Stimulated activated CD8-positive, alpha-beta memory T cell treated with anti-CD3 and anti-CD28 coated beads, Interleukin-12 subunit alpha, Interleukin-12 subunit beta, amount 100 ng/mL, for 4 hours (primary cell): ENCODE measurements at regions not wholly inside any gene's neighbourhood (a gene's known extent, or its start where the extent isn't known, plus 50 kb on each side); places are given as distances from the start of the nearest gene placed in this dataset.
"Not testable (repeated sequence)": the region's sequence is repeated elsewhere in the genome, so short reads cannot be mapped to it uniquely, and the experiment has no call there.

Experiments
- DNase-seq: peaks from one replicate; pipeline ENCODE4 v3.0.0-alpha.2; 2020; ENCODE audit warnings: low read depth

- DNase-seq, result not testable (repeated sequence)
Measured at GRCh38 chr10:22467393-22467792, 122.1 kb downstream of the SPAG6 start.

GRCh38 chr10:22468570-22469320 lies 123.4 kb downstream of the SPAG6 start:
- no peak for DNase-seq

- DNase-seq, result no peak
Measured at GRCh38 chr10:22473044-22473443, 127.7 kb downstream of the SPAG6 start.

GRCh38 chr10:22473459-22473858 lies 128.2 kb downstream of the SPAG6 start:
- DNase-seq, result no peak

- DNase-seq, result peak; percentile 10
Measured at GRCh38 chr10:22475651-22476600, 130.6 kb downstream of the SPAG6 start.

GRCh38 chr10:22476601-22477321 lies 131.5 kb downstream of the SPAG6 start:
- no peak for DNase-seq

GRCh38 chr10:22477334-22478287 lies 132.3 kb downstream of the SPAG6 start:
- no peak for DNase-seq

- DNase-seq, result no peak
Measured at GRCh38 chr10:22478555-22479334, 133.4 kb downstream of the SPAG6 start.

- no peak for DNase-seq
Measured at GRCh38 chr10:22479419-22479818, 134.1 kb downstream of the SPAG6 start.

- no peak for DNase-seq
Measured at GRCh38 chr10:22481106-22481505, 135.8 kb downstream of the SPAG6 start.

GRCh38 chr10:22481687-22482539 lies 136.6 kb downstream of the SPAG6 start:
- DNase-seq, result no peak

GRCh38 chr10:22483132-22483531 lies 137.8 kb downstream of the SPAG6 start:
- DNase-seq, result no peak
